ENCODE measurements at regions not wholly inside any gene's neighbourhood (a gene's known extent, or its start where the extent isn't known, plus 50 kb on each side); places are given as distances from the start of the nearest gene placed in this dataset.

- TF ChIP-seq EP300 (IDR thresholded peaks at IDR 0.05; ENCODE audit: low read length), result no peak
- TF ChIP-seq, protein P1, sequence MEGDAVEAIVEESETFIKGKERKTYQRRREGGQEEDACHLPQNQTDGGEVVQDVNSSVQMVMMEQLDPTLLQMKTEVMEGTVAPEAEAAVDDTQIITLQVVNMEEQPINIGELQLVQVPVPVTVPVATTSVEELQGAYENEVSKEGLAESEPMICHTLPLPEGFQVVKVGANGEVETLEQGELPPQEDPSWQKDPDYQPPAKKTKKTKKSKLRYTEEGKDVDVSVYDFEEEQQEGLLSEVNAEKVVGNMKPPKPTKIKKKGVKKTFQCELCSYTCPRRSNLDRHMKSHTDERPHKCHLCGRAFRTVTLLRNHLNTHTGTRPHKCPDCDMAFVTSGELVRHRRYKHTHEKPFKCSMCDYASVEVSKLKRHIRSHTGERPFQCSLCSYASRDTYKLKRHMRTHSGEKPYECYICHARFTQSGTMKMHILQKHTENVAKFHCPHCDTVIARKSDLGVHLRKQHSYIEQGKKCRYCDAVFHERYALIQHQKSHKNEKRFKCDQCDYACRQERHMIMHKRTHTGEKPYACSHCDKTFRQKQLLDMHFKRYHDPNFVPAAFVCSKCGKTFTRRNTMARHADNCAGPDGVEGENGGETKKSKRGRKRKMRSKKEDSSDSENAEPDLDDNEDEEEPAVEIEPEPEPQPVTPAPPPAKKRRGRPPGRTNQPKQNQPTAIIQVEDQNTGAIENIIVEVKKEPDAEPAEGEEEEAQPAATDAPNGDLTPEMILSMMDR (IDR thresholded peaks at IDR 0.05 in 2 of 3, conservative IDR thresholded peaks at IDR 0.05 in 1 of 3; ENCODE audit: insufficient read depth in 2 of 3, low read depth in 1 of 3, low read length in 3 of 3), result no peak
- TF ChIP-seq, protein P2, sequence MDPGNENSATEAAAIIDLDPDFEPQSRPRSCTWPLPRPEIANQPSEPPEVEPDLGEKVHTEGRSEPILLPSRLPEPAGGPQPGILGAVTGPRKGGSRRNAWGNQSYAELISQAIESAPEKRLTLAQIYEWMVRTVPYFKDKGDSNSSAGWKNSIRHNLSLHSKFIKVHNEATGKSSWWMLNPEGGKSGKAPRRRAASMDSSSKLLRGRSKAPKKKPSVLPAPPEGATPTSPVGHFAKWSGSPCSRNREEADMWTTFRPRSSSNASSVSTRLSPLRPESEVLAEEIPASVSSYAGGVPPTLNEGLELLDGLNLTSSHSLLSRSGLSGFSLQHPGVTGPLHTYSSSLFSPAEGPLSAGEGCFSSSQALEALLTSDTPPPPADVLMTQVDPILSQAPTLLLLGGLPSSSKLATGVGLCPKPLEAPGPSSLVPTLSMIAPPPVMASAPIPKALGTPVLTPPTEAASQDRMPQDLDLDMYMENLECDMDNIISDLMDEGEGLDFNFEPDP (CRISPR knock-in tag; IDR thresholded peaks at IDR 0.05), result no peak
- TF ChIP-seq RCOR1 (IDR thresholded peaks at IDR 0.05; ENCODE audit: borderline replicate concordance in 1 of 2, low read depth in 2 of 2, low read length in 2 of 2), result no peak
- TF ChIP-seq SMAD3 (CRISPR knock-in tag; conservative IDR thresholded peaks at IDR 0.05), result no peak
- no peak for TF ChIP-seq POLR2A (conservative IDR thresholded peaks at IDR 0.05)
Observed at GRCh38 chr7:132030883-132031282, 474.5 kb upstream of the PODXL start.
